ENCODE measurements at regions not wholly inside any gene's neighbourhood (a gene's known extent, or its start where the extent isn't known, plus 50 kb on each side); places are given as distances from the start of the nearest gene placed in this dataset.

GRCh38 chr3:127478922-127479321 is 111.6 kb downstream of the TPRA1 start:
- TF ChIP-seq POLR2AphosphoS5 (IDR thresholded peaks at IDR 0.05) (no peak), CTCF (IDR thresholded peaks at IDR 0.05) (no peak)

Measured in breast epithelium (tissue), 3 donors.